Liver (tissue), 3 donors: ENCODE measurements at regions not wholly inside any gene's neighbourhood (a gene's known extent, or its start where the extent isn't known, plus 50 kb on each side); places are given as distances from the start of the nearest gene placed in this dataset.

Source experiments
- ATF3 ChIP-seq: IDR thresholded peaks from 2 replicates; pipeline ENCODE4 v1.6.1; 2016; ENCODE audit warnings: antibody characterized with exemption
- CTCF ChIP-seq: fragments of 150-350 bp; IDR thresholded peaks from 2 replicates; pipeline ENCODE4 v1.5.1; 2017; ENCODE audit warnings: improper control_type of control experiment, low read depth, low read length; ENCODE audit not compliant: missing input control
- EGR1 ChIP-seq, 2 donors: IDR thresholded peaks; 2 replicates each; pipeline ENCODE4 v1.6.1; 2016 to 2018; ENCODE audit warnings: antibody characterized with exemption in 2 of 2, low read depth in 2 of 2
- FOXA1 ChIP-seq: IDR thresholded peaks from 2 replicates; pipeline ENCODE4 v1.6.1; 2016; ENCODE audit warnings: antibody characterized with exemption
- GABPA ChIP-seq, 2 donors: IDR thresholded peaks in 1 of 2; conservative IDR thresholded peaks in 1 of 2; 2 replicates each; pipeline ENCODE4 v1.6.1; 2016; ENCODE audit warnings: antibody characterized with exemption in 2 of 2, mild to moderate bottlenecking in 1 of 2, moderate library complexity in 1 of 2
- NR2F2 ChIP-seq: IDR thresholded peaks from 2 replicates; pipeline ENCODE4 v1.6.1; 2016; ENCODE audit warnings: antibody characterized with exemption
- RAD21 ChIP-seq, 2 donors: IDR thresholded peaks; 2 replicates each; pipeline ENCODE4 v1.6.1; 2016; ENCODE audit warnings: antibody characterized with exemption in 2 of 2, mild to moderate bottlenecking in 2 of 2
- SP1 ChIP-seq: IDR thresholded peaks from 2 replicates; pipeline ENCODE4 v1.6.1; 2018; ENCODE audit warnings: antibody characterized with exemption, mild to moderate bottlenecking
- TAF1 ChIP-seq: conservative IDR thresholded peaks from 2 replicates; pipeline ENCODE4 v1.6.1; 2016; ENCODE audit warnings: antibody characterized with exemption, mild to moderate bottlenecking
- YY1 ChIP-seq: IDR thresholded peaks from 2 replicates; pipeline ENCODE4 v1.6.1; 2016; ENCODE audit warnings: antibody characterized with exemption, mild to moderate bottlenecking
- ZBTB33 ChIP-seq: IDR thresholded peaks from 2 replicates; pipeline ENCODE4 v1.6.1; 2016; ENCODE audit warnings: antibody characterized with exemption
- donor health status: healthy.
- donor health status: healthy.

- TF ChIP-seq CTCF (no peak), FOXA1 (no peak), TAF1 (no peak), YY1 (no peak), GABPA (IDR thresholded peaks at IDR 0.05 in 1 of 2, conservative IDR thresholded peaks at IDR 0.05 in 1 of 2) (no peak), EGR1 (IDR thresholded peaks at IDR 0.05; ENCODE audit: low read depth in 2 of 2) (no peak), ZBTB33 (no peak), ATF3 (no peak), RAD21 (IDR thresholded peaks at IDR 0.05) (no peak), NR2F2 (no peak), SP1 (no peak)
Observed at GRCh38 chr4:149077181-149077580, 635.0 kb upstream of the NR3C2 start.
